Chondrocyte (in vitro differentiated cells): ENCODE measurements at regions not wholly inside any gene's neighbourhood (a gene's known extent, or its start where the extent isn't known, plus 50 kb on each side); places are given as distances from the start of the nearest gene placed in this dataset.

Source experiments
- DNase-seq: peaks from one replicate; pipeline ENCODE4 v3.0.0; 2021; ENCODE audit warnings: mixed read lengths, low spot score
- H3K27ac Mint-ChIP-seq: one replicate; pipeline ENCODE4 v1.8.0; 2021; ENCODE audit warnings: mild to moderate bottlenecking, moderate library complexity, mixed read lengths; ENCODE audit not compliant: unreplicated experiment
- H3K27me3 Mint-ChIP-seq: 2 replicates; pipeline ENCODE4 v1.8.0; 2021; ENCODE audit warnings: low read depth, mixed read lengths
- H3K36me3 Mint-ChIP-seq: 2 replicates; pipeline ENCODE4 v1.8.0; 2021; ENCODE audit warnings: low read depth, mixed read lengths
- H3K4me1 Mint-ChIP-seq: 2 replicates; pipeline ENCODE4 v1.8.0; 2021; ENCODE audit warnings: low read depth, mild to moderate bottlenecking, mixed read lengths
- H3K4me3 Mint-ChIP-seq: one replicate; pipeline ENCODE4 v1.8.0; 2021; ENCODE audit warnings: mild to moderate bottlenecking, moderate library complexity, mixed read lengths; ENCODE audit not compliant: unreplicated experiment
- H3K9me3 Mint-ChIP-seq: 2 replicates; pipeline ENCODE4 v1.8.0; 2021; ENCODE audit warnings: low read depth, mixed read lengths
- CTCF ChIP-seq: fragments of 200-600 bp; sonication (generic); IDR thresholded peaks from 2 replicates; pipeline ENCODE4 v1.5.0; 2021; ENCODE audit warnings: antibody characterized with exemption, mild to moderate bottlenecking, moderate library complexity

DNA sequence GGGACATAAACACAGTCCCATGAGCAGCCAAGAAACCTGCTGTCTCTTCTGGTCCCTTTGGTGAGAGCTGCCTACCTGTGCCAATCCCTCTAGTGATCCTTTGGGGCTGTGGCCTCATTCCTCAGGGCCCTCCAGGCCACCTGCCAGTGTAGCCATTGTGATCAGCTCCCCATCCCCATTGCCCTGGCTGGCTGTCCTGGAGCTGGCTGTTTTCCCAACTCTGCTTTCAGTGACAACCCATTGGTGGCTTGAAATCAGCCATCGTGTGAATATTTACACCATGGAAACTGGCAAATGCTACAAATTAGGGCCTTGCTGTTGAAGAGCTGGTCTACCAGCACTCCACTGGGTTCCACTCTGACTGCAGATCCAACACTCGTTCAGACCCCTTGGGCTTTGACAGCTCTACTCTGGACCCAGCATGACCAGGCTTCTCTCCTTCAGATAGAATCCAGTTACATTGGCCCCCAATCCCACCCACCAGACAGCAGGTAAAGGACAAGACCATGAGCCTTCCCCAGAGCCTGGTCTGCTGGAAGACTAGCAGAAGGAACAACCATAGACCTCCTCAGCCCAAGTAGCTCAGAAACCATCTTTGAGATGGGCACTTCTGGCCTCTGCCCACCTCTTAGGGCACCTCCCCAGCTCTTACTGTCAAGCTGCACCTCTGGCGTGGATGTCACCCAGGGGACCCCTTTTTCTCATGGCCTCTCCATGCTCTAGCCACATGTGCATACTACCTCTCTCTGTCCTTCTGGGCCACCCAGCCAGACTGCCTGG is 69.2 kb upstream of the NEK6 start:
- peaks cover 27% of the 10 kb centered on the region for H3K27me3 Mint-ChIP-seq
- H3K9me3 Mint-ChIP-seq, result peaks cover 3% of the 10 kb centered on the region
- TF ChIP-seq CTCF, result no peak
- H3K4me1 Mint-ChIP-seq, result no peaks in the 10 kb centered on the region
- DNase-seq, result no peak
- no peak overlapping the region for H3K27ac Mint-ChIP-seq
- no peaks in the 10 kb centered on the region for H3K36me3 Mint-ChIP-seq
- H3K4me3 Mint-ChIP-seq, result no peak overlapping the region

DNA sequence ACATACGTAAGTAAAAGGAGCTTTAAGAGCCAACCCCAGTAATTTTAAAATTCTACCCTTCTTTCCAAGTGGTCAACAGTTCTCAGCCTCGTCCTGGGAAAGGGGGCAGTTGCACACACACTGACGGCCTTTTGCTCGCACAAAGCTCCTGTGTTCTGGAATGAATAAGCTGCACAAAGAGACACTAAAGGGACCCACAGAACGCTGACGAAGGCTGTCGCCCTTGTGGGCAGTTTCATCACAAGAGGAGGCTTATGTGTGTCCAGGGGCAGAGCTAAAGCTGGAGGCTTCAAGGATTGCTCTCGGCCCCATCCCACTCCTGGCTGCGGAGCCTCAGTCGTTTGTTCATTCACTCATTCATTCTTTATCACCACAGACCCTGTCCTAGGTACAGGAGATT is 67.0 kb upstream of the NEK6 start:
- Mint-ChIP-seq H3K36me3 (no peaks in the 10 kb centered on the region), H3K27me3 (peaks cover 21% of the 10 kb centered on the region), H3K4me1 (no peaks in the 10 kb centered on the region), H3K4me3 (no peak overlapping the region), H3K27ac (no peak overlapping the region), H3K9me3 (peaks cover 12% of the 10 kb centered on the region)
- no peak for TF ChIP-seq CTCF
- no peak for DNase-seq

- H3K36me3 Mint-ChIP-seq, result peaks cover 3% of the 10 kb centered on the region
- no peak for TF ChIP-seq CTCF
- H3K27ac Mint-ChIP-seq, result no peak overlapping the region
- DNase-seq, result no peak
- no peaks in the 10 kb centered on the region for H3K4me1 Mint-ChIP-seq
- no peak overlapping the region for H3K4me3 Mint-ChIP-seq
- H3K27me3 Mint-ChIP-seq, result peaks cover 18% of the 10 kb centered on the region
- peaks cover 18% of the 10 kb centered on the region for H3K9me3 Mint-ChIP-seq
These were observed 65.9 kb upstream of the NEK6 start for GRCh38 chr9:124191691-124192395.

- no peaks in the 10 kb centered on the region for H3K4me1 Mint-ChIP-seq
- H3K36me3 Mint-ChIP-seq, result peaks cover 4% of the 10 kb centered on the region
- H3K4me3 Mint-ChIP-seq, result no peak overlapping the region
- H3K27me3 Mint-ChIP-seq, result peaks cover 18% of the 10 kb centered on the region
- no peak overlapping the region for H3K27ac Mint-ChIP-seq
- no peak for TF ChIP-seq CTCF
- no peak for DNase-seq
- peaks cover 18% of the 10 kb centered on the region for H3K9me3 Mint-ChIP-seq
These were observed 61.0 kb upstream of the NEK6 start for GRCh38 chr9:124196814-124197176.

DNA sequence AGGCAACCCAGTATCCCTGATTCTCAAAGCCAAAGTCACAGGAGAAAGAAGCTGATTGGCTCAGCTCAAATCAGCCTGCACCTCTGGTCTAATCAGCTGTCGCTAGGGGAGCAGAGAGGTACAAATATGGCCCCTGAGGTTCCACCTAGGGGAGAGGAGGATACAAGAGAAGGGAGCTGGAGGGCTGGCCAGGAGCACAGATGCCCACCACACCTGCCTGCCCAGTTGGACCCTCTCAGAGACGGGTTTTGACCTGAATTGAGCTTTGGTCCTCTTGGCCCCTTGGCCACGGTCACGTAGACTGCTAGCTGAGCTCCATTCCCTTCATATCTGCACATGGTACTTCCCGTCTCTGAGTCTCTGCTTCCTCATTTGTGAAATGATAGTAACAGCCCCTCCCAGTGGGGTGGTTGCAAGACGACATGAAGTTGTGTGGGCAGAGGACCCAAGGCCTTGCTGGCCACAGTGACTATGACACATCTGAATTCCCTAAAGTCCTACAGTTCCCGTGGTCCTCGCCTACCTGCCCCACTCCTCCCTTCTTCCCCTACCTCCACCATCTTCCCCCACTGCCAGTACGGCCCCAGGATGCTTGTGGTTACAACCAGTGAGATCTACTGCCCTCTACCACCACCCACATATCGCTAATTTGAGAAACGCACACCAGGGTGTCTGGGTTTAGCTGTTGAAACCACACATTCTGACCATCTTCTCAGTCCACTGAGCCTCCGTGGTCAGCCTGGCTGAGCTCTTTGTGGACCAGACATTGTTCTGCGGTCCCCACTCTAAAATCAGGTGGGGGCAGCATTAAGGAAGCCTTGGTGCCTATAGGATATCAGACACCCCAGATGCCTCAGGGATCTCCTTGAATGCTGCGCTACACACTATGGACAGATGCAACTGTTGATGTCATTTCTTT is 60.3 kb upstream of the NEK6 start:
- Mint-ChIP-seq H3K4me1 (peaks cover 2% of the 10 kb centered on the region), H3K27me3 (peaks cover 16% of the 10 kb centered on the region), H3K4me3 (no peak overlapping the region), H3K9me3 (peaks cover 18% of the 10 kb centered on the region), H3K36me3 (peaks cover 4% of the 10 kb centered on the region), H3K27ac (no peak overlapping the region)
- DNase-seq, result no peak
- TF ChIP-seq CTCF, result no peak
